Sigmoid colon (tissue), 3 donors: ENCODE measurements at regions not wholly inside any gene's neighbourhood (a gene's known extent, or its start where the extent isn't known, plus 50 kb on each side); places are given as distances from the start of the nearest gene placed in this dataset.

Experiments
- POLR2A ChIP-seq, 2 donors: fragments of 450-650 bp; IDR thresholded peaks; one replicate each; pipeline ENCODE4 v1.6.1; 2016; ENCODE audit warnings: antibody characterized with exemption in 2 of 2, mild to moderate bottlenecking in 2 of 2, moderate library complexity in 2 of 2
- TF ChIP-seq, protein P1 (sequence below), 4 experiments: fragments of 450-650 bp in 3 of 4; fragments of 200-600 bp in 1 of 4; IDR thresholded peaks; one replicate each; pipeline ENCODE4 v1.5.1; 2016 to 2019; ENCODE audit warnings: antibody characterized with exemption in 4 of 4, mild to moderate bottlenecking in 3 of 4, moderate library complexity in 2 of 4

DNA sequence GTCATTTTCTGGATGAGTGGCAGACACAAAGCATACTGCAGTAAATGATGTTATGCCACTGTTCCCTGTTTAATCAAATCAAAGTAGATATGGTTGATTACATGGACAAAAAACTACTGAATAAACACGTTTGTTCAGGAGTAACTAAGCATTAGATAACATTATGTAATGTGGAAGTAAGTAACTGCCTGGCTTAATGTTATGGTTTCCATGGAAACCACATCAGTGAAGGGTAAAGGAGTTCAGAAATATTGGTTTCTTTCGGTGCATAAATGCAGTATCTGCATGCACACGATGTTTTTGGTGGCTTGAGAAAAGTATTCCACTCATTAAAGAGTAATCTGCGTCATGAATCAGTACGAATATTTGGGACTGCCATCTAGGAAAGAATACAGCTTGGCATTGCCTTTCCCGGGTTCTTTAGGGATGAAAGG is 131.3 kb upstream of the PRKCQ start:
- no peak for TF ChIP-seq POLR2A (IDR thresholded peaks at IDR 0.05)
- TF ChIP-seq, protein P1, sequence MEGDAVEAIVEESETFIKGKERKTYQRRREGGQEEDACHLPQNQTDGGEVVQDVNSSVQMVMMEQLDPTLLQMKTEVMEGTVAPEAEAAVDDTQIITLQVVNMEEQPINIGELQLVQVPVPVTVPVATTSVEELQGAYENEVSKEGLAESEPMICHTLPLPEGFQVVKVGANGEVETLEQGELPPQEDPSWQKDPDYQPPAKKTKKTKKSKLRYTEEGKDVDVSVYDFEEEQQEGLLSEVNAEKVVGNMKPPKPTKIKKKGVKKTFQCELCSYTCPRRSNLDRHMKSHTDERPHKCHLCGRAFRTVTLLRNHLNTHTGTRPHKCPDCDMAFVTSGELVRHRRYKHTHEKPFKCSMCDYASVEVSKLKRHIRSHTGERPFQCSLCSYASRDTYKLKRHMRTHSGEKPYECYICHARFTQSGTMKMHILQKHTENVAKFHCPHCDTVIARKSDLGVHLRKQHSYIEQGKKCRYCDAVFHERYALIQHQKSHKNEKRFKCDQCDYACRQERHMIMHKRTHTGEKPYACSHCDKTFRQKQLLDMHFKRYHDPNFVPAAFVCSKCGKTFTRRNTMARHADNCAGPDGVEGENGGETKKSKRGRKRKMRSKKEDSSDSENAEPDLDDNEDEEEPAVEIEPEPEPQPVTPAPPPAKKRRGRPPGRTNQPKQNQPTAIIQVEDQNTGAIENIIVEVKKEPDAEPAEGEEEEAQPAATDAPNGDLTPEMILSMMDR (IDR thresholded peaks at IDR 0.05) = no peak
